IMR-90 (cell line): ENCODE measurements at regions not wholly inside any gene's neighbourhood (a gene's known extent, or its start where the extent isn't known, plus 50 kb on each side); places are given as distances from the start of the nearest gene placed in this dataset.
A peak's percentile ranks its signal among the peaks of the same experiment; 100 is the strongest.

Source experiments
- ATAC-seq: fragments of 200-7000 bp; cut with Tn5 transposase; 2 replicates; pipeline ENCODE4 v1.9.1; 2020; ENCODE audit warnings: low read depth, mild to moderate bottlenecking, moderate library complexity
- BruUV-seq: library from RNA; stranded (reverse); fragments of 400-500 nt; replicated peaks from 2 replicates; lab custom pipeline; 2021; lab: Mats Ljungman, UMichigan
- CTCF ChIA-PET: fragments of 300-600 bp; formaldehyde crosslinking; extraction: SDS; loops from one replicate; lab custom pipeline; 2021; ENCODE audit warnings: antibody characterized with exemption; lab: Yijun Ruan, JAX
- POLR2A ChIA-PET: fragments of 300-600 bp; sonication (Branson Sonifier 250); formaldehyde crosslinking; loops from one replicate; lab custom pipeline; 2022; ENCODE audit warnings: antibody characterized with exemption; ENCODE audit not compliant: unreplicated experiment; lab: Charles Lee
- DNase-seq: peaks from one replicate; pipeline ENCODE4 v3.0.0; 2013
- H2AFZ ChIP-seq: replicated peaks from 2 replicates; pipeline ENCODE3; 2013; ENCODE audit warnings: low read length, mild to moderate bottlenecking; ENCODE audit not compliant: poor library complexity
- H2AK5ac ChIP-seq: 2 replicates; pipeline ENCODE4 v1.6.1; 2013; ENCODE audit warnings: low read depth, low read length, inconsistent platforms
- H2AK9ac ChIP-seq: replicated peaks from 2 replicates; pipeline ENCODE3; 2013; ENCODE audit warnings: mild to moderate bottlenecking, low read depth, low read length, moderate library complexity; ENCODE audit not compliant: poor library complexity
- H2BK120ac ChIP-seq: 2 replicates; pipeline ENCODE4 v1.6.1; 2013; ENCODE audit warnings: low read depth, low read length, inconsistent platforms
- H2BK15ac ChIP-seq: 3 replicates; pipeline ENCODE4 v1.6.1; 2013; ENCODE audit warnings: low read depth, low read length, inconsistent platforms
- H2BK20ac ChIP-seq: 2 replicates; pipeline ENCODE4 v1.6.1; 2013; ENCODE audit warnings: low read depth, mild to moderate bottlenecking, inconsistent platforms, low read length, moderate library complexity
- H2BK5ac ChIP-seq: 2 replicates; pipeline ENCODE4 v1.6.1; 2013; ENCODE audit warnings: mild to moderate bottlenecking, low read depth, low read length, inconsistent platforms; ENCODE audit not compliant: poor library complexity, severe bottlenecking
- H3K14ac ChIP-seq: replicated peaks from 2 replicates; pipeline ENCODE4 v1.6.1; 2013; ENCODE audit warnings: low read depth, low read length, inconsistent platforms
- H3K18ac ChIP-seq: 2 replicates; pipeline ENCODE4 v1.6.1; 2013; ENCODE audit warnings: low read depth, low read length, control low read depth
- H3K23ac ChIP-seq: 2 replicates; pipeline ENCODE4 v1.6.1; 2013; ENCODE audit warnings: low read depth, low read length, inconsistent platforms
- H3K27ac ChIP-seq: 2 replicates; pipeline ENCODE4 v1.5.1; 2013; ENCODE audit warnings: mild to moderate bottlenecking, control low read depth, low read length; ENCODE audit not compliant: insufficient read depth
- H3K27me3 ChIP-seq: 2 replicates; pipeline ENCODE4 v1.6.1; 2013; ENCODE audit warnings: low read length; ENCODE audit not compliant: control insufficient read depth, insufficient read depth
- H3K36me3 ChIP-seq: 2 replicates; pipeline ENCODE4 v1.6.1; 2013; ENCODE audit warnings: low read length, mixed read lengths; ENCODE audit not compliant: control insufficient read depth, insufficient read depth
- H3K4ac ChIP-seq: 2 replicates; pipeline ENCODE4 v1.6.1; 2013; ENCODE audit warnings: low read depth, low read length, inconsistent platforms
- H3K4me1 ChIP-seq: 2 replicates; pipeline ENCODE4 v1.6.1; 2013; ENCODE audit warnings: low read length, mixed read lengths; ENCODE audit not compliant: control insufficient read depth, insufficient read depth
- H3K4me2 ChIP-seq: 2 replicates; pipeline ENCODE4 v1.6.1; 2013; ENCODE audit warnings: low read depth, mild to moderate bottlenecking, control low read depth, low read length, moderate library complexity
- H3K4me3 ChIP-seq: 2 replicates; pipeline ENCODE4 v1.5.1; 2013; ENCODE audit warnings: low read depth, mild to moderate bottlenecking, control low read depth, low read length, moderate library complexity; ENCODE audit not compliant: insufficient read depth
- H3K56ac ChIP-seq: 2 replicates; pipeline ENCODE4 v1.6.1; 2013; ENCODE audit warnings: low read length, inconsistent platforms; ENCODE audit not compliant: insufficient read depth; ENCODE audit errors: extremely low read depth
- H3K79me1 ChIP-seq, 2 experiments: 2 replicates each; pipeline ENCODE4 v1.6.1; 2013; ENCODE audit warnings: low read length in 2 of 2, inconsistent platforms in 1 of 2, low read depth in 1 of 2
- H3K9ac ChIP-seq: 2 replicates; pipeline ENCODE4 v1.6.1; 2013; ENCODE audit warnings: low read depth, low read length, control low read depth
- H3K9me1 ChIP-seq: 2 replicates; pipeline ENCODE4 v1.6.1; 2013; ENCODE audit warnings: low read length, inconsistent platforms; ENCODE audit not compliant: insufficient read depth
- H3K9me3 ChIP-seq: 2 replicates; pipeline ENCODE4 v1.6.1; 2013; ENCODE audit warnings: low read length; ENCODE audit not compliant: control insufficient read depth, insufficient read depth
- H4K20me1 ChIP-seq: 2 replicates; pipeline ENCODE4 v1.6.1; 2013; ENCODE audit warnings: low read length, inconsistent platforms; ENCODE audit not compliant: insufficient read depth
- H4K5ac ChIP-seq: 2 replicates; pipeline ENCODE4 v1.6.1; 2013; ENCODE audit warnings: mild to moderate bottlenecking, low read depth, low read length, control low read depth
- H4K8ac ChIP-seq, 2 experiments: 2 replicates each; pipeline ENCODE4 v1.6.1; 2013; ENCODE audit warnings: low read depth in 2 of 2, low read length in 2 of 2, control low read depth in 1 of 2, inconsistent platforms in 1 of 2
- H4K91ac ChIP-seq: 2 replicates; pipeline ENCODE4 v1.6.1; 2013; ENCODE audit warnings: low read depth, low read length, inconsistent platforms; ENCODE audit not compliant: insufficient read depth
- BHLHE40 ChIP-seq: fragments of 150-350 bp; IDR thresholded peaks from 2 replicates; pipeline ENCODE4 v1.6.1; 2016; ENCODE audit warnings: mild to moderate bottlenecking, low read depth, low read length
- CEBPB ChIP-seq: IDR thresholded peaks from 2 replicates; pipeline ENCODE4 v1.6.1; 2012; ENCODE audit warnings: low read depth, low read length, improper control_type of control experiment
- FOS ChIP-seq: fragments of 150-350 bp; IDR thresholded peaks from 2 replicates; pipeline ENCODE4 v1.6.1; 2016; ENCODE audit warnings: low read depth, low read length
- MAFK ChIP-seq: IDR thresholded peaks from 2 replicates; pipeline ENCODE4 v1.6.1; 2012; ENCODE audit warnings: low read depth, low read length, improper control_type of control experiment
- RAD21 ChIP-seq: IDR thresholded peaks from 2 replicates; pipeline ENCODE4 v1.6.1; 2012; ENCODE audit warnings: low read length, improper control_type of control experiment
- RCOR1 ChIP-seq: IDR thresholded peaks from 2 replicates; pipeline ENCODE4 v1.6.1; 2012; ENCODE audit warnings: mild to moderate bottlenecking, low read length, improper control_type of control experiment; ENCODE audit not compliant: insufficient replicate concordance
- WGBS, 2 experiments: methylation state at CpG; one replicate each; pipeline versions ENCODE4 v1.1.5 to v1.1.7; 2013; ENCODE audit warnings: missing lambda C conversion rate in 2 of 2; ENCODE audit not compliant: insufficient read length in 1 of 2; ENCODE audit errors: extremely low coverage in 2 of 2; 5-methylcytosine and 5-hydroxymethylcytosine counted together
- dilution Hi-C: fragments of 300-500 bp; cut with HindIII; formaldehyde crosslinking; loops from one replicate; pipeline ENCODE4 v1.14.3; 2018; ENCODE audit warnings: low sequenced_read_pairs; ENCODE audit not compliant: unreplicated experiment
- in situ Hi-C: fragments of 300-500 bp; cut with MboI; formaldehyde crosslinking; loops from 3 replicates; pipeline ENCODE4 v1.14.3; 2019; ENCODE audit warnings: low sequenced_read_pairs, inconsistent platforms, mixed read lengths
- intact Hi-C: fragments of 100-400 bp; cut with micrococcal nuclease; formaldehyde crosslinking; loops from 2 replicates; pipeline ENCODE4 v1.10.0; 2022

GRCh38 chr22:26894766-26895485 is 237.5 kb downstream of the MIAT start:
- peak overlapping the region; percentile 0 for H3K14ac ChIP-seq
- H2BK15ac ChIP-seq: peak overlapping the region; percentile 35; the same call in 2 of the 3 replicates
- peak overlapping the region; percentile 94 for H3K27ac ChIP-seq
- no peaks in the 10 kb centered on the region for H3K9me3 ChIP-seq
- H3K4me2 ChIP-seq: peak overlapping the region; percentile 72
- CTCF ChIA-PET: no interaction called here
- no peaks in the 10 kb centered on the region for H3K36me3 ChIP-seq
- peak overlapping the region; percentile 14; the same call in 1 of the 2 replicates for H3K56ac ChIP-seq
- H2BK20ac ChIP-seq: peak overlapping the region; percentile 33
- H2AFZ ChIP-seq: peak overlapping the region; percentile 8
- peak overlapping the region in 1 of 2 experiments; percentile 4; a peak in 1 of 4 replicates for H4K8ac ChIP-seq
- peak overlapping the region; percentile 62 for H4K5ac ChIP-seq
- peaks cover 8% of the 10 kb centered on the region; the same call in 1 of the 2 replicates for H3K27me3 ChIP-seq
- H3K4me3 ChIP-seq: no peak overlapping the region
- H2BK120ac ChIP-seq: peak overlapping the region; percentile 64
- peak overlapping the region; percentile 50; the same call in 1 of the 2 replicates for H3K9ac ChIP-seq
- peak overlapping the region; percentile 55 for H2BK5ac ChIP-seq
- H4K20me1 ChIP-seq: peaks cover 4% of the 10 kb centered on the region; the same call in 1 of the 2 replicates
- peak overlapping the region; percentile 65 for H3K4ac ChIP-seq
- intact Hi-C loops: loop anchor here (5.0 to 10.0 kb wide), 3 partner anchors 220 to 970 kb away; partner anchors contain the start of gene MN1
- peak; percentile 92 for DNase-seq
- no peaks in the 10 kb centered on the region for H3K79me1 ChIP-seq
- peak overlapping the region; percentile 15 for H3K23ac ChIP-seq
- no TSS peak for BruUV-seq
- peak overlapping the region; percentile 88 for H3K18ac ChIP-seq
- POLR2A ChIA-PET: no interaction called here
- dilution Hi-C loops: no loop called here
- peak; percentile 98 for ATAC-seq
- H4K91ac ChIP-seq: peak overlapping the region; percentile 22; the same call in 1 of the 2 replicates
- H3K4me1 ChIP-seq: peaks cover 24% of the 10 kb centered on the region; the same call in 1 of the 2 replicates
- in situ Hi-C loops: no loop called here
- H2AK9ac ChIP-seq: no peak overlapping the region
- WGBS, 2 experiments: no CpG with 5 or more reads among the region's 5 CpGs
- H2AK5ac ChIP-seq: no peak overlapping the region
- peaks cover 13% of the 10 kb centered on the region for H3K9me1 ChIP-seq
- TF ChIP-seq BHLHE40 (peak; percentile 43), RCOR1 (no peak), FOS (peak; percentile 98), RAD21 (peak; percentile 11; the same call in 1 of the 2 replicates), MAFK (no peak), CEBPB (0 out of 2 replicates have a peak, but pooled peaks have one; percentile 3)
